PC-3 (cell line): ENCODE measurements at regions not wholly inside any gene's neighbourhood (a gene's known extent, or its start where the extent isn't known, plus 50 kb on each side); places are given as distances from the start of the nearest gene placed in this dataset.

Experiments
- EZH2phosphoT487 ChIP-seq: fragments of 300-600 bp; sonication (generic); IDR thresholded peaks from 2 replicates; pipeline ENCODE4 v1.6.1; 2018; ENCODE audit warnings: mild to moderate bottlenecking, antibody characterized with exemption, low read length, borderline replicate concordance
- TF ChIP-seq, protein P1 (sequence below): fragments of 300-600 bp; sonication (generic); conservative IDR thresholded peaks from 2 replicates; pipeline ENCODE4 v1.5.1; 2017; ENCODE audit warnings: antibody characterized with exemption, low read depth, mild to moderate bottlenecking, low read length

DNA sequence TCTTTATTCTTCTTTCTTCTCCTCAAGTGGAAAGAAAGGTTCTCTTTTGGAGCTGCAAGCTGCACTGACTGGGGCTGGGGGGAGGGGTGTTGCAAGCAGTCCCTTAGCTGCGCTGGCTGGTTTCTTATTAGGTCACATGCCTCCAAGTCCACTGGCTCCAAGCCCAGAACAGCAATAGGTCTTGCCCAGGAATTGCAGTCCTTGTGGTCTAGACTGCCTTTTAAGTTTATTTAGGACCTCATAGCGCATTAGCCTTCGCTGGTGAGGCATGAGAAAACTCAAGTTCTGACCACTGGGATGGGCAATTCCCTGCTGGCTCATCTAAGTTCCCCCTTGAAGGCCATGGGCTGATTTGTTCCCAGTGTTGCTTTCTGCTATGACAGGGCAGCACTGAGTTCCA, 138.6 kb upstream of the SCN7A start:
- TF ChIP-seq, protein P1, sequence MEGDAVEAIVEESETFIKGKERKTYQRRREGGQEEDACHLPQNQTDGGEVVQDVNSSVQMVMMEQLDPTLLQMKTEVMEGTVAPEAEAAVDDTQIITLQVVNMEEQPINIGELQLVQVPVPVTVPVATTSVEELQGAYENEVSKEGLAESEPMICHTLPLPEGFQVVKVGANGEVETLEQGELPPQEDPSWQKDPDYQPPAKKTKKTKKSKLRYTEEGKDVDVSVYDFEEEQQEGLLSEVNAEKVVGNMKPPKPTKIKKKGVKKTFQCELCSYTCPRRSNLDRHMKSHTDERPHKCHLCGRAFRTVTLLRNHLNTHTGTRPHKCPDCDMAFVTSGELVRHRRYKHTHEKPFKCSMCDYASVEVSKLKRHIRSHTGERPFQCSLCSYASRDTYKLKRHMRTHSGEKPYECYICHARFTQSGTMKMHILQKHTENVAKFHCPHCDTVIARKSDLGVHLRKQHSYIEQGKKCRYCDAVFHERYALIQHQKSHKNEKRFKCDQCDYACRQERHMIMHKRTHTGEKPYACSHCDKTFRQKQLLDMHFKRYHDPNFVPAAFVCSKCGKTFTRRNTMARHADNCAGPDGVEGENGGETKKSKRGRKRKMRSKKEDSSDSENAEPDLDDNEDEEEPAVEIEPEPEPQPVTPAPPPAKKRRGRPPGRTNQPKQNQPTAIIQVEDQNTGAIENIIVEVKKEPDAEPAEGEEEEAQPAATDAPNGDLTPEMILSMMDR, result no peak
- TF ChIP-seq EZH2phosphoT487, result no peak
